HepG2 (cell line): ENCODE measurements at regions not wholly inside any gene's neighbourhood (a gene's known extent, or its start where the extent isn't known, plus 50 kb on each side); places are given as distances from the start of the nearest gene placed in this dataset.

Source experiments
- ATF1 ChIP-seq: IDR thresholded peaks from 2 replicates; pipeline ENCODE4 v1.6.1; 2016; ENCODE audit warnings: mild to moderate bottlenecking, control low read depth
- CENPX ChIP-seq: sonication (generic); formaldehyde crosslinking; IDR thresholded peaks from 2 replicates; pipeline ENCODE4 v1.9.0; 2021; ENCODE audit warnings: mild to moderate bottlenecking, missing genetic modification reagents, moderate library complexity
- ELF4 ChIP-seq: sonication (generic); formaldehyde crosslinking; IDR thresholded peaks from 2 replicates; pipeline ENCODE4 v1.5.0; 2020; ENCODE audit warnings: missing genetic modification reagents, mild to moderate bottlenecking, moderate library complexity, borderline replicate concordance
- JDP2 ChIP-seq: sonication (generic); formaldehyde crosslinking; IDR thresholded peaks from 2 replicates; pipeline ENCODE4 v1.8.1; 2022; ENCODE audit warnings: missing genetic modification reagents, borderline replicate concordance
- KDM3A ChIP-seq: IDR thresholded peaks from 2 replicates; pipeline ENCODE4 v1.6.1; 2018; ENCODE audit warnings: low read depth, missing compliant biosample characterization
- MED1 ChIP-seq: sonication (generic); formaldehyde crosslinking; IDR thresholded peaks from 2 replicates; pipeline ENCODE4 v1.4.0; 2020; ENCODE audit warnings: missing genetic modification reagents
- STAG1 ChIP-seq: sonication (generic); formaldehyde crosslinking; IDR thresholded peaks from 2 replicates; pipeline ENCODE4 v1.4.0; 2020; ENCODE audit warnings: missing genetic modification reagents
- TAF1 ChIP-seq: sonication (generic); formaldehyde crosslinking; IDR thresholded peaks from 2 replicates; pipeline ENCODE4 v1.4.0; 2020; ENCODE audit warnings: missing genetic modification reagents
- ZMYM3 ChIP-seq: sonication (generic); formaldehyde crosslinking; IDR thresholded peaks from 2 replicates; pipeline ENCODE4 v1.5.1; 2020; ENCODE audit warnings: mild to moderate bottlenecking, missing genetic modification reagents
- ZNF12 ChIP-seq: sonication (generic); formaldehyde crosslinking; IDR thresholded peaks from 2 replicates; pipeline ENCODE4 v1.5.0; 2020; ENCODE audit warnings: missing genetic modification reagents
- ZNF33B ChIP-seq: sonication (generic); formaldehyde crosslinking; IDR thresholded peaks from 2 replicates; pipeline ENCODE4 v1.5.1; 2020; ENCODE audit warnings: mild to moderate bottlenecking, missing genetic modification reagents
- ZNF772 ChIP-seq: sonication (generic); formaldehyde crosslinking; IDR thresholded peaks from 2 replicates; pipeline ENCODE4 v1.5.0; 2020; ENCODE audit warnings: mild to moderate bottlenecking, missing genetic modification reagents
- TF ChIP-seq, protein P1 (sequence below): sonication (generic); formaldehyde crosslinking; IDR thresholded peaks from 2 replicates; pipeline ENCODE4 v1.5.0; 2020; ENCODE audit warnings: mild to moderate bottlenecking, missing genetic modification reagents, borderline replicate concordance
- TF ChIP-seq, protein P2 (sequence below): IDR thresholded peaks from 2 replicates; pipeline ENCODE4 v1.6.1; 2016
- TF ChIP-seq, protein P3 (sequence below): sonication (generic); formaldehyde crosslinking; IDR thresholded peaks from 2 replicates; pipeline ENCODE4 v1.8.0; 2022; ENCODE audit warnings: missing genetic modification reagents, mild to moderate bottlenecking, inconsistent platforms, borderline replicate concordance
- TF ChIP-seq, protein P4 (sequence below): sonication (generic); formaldehyde crosslinking; conservative IDR thresholded peaks from 2 replicates; pipeline ENCODE4 v1.4.0; 2020; ENCODE audit warnings: missing genetic modification reagents
- TF ChIP-seq, protein P5 (sequence below): sonication (generic); formaldehyde crosslinking; IDR thresholded peaks from 2 replicates; pipeline ENCODE4 v1.5.0; 2020; ENCODE audit warnings: missing genetic modification reagents

DNA sequence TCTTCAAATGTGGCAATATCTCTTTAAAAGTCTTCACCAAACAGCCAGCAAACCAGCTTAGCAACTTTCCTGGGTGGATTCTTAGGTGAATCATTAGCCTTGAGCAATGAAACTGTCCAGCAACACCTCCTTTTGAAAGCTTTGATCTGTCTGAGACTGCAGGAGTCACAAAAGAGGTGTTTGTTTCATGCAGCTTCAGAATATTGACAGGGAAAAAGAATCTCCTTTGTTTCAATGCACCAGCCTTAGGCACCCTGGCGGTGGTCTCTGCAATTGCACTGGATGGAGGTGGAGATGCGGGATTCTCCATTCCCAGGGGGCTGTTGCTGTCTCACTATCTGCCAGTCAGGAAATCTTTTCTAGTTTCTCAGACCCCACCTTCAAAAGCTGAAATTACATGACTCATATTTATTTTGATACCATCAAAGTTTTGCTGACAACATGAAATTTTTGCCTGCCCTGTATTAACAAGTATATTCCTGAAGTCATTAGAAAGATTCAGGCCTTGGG, 76.0 kb upstream of the DSG1 start (continued):
- TF ChIP-seq, protein P1, sequence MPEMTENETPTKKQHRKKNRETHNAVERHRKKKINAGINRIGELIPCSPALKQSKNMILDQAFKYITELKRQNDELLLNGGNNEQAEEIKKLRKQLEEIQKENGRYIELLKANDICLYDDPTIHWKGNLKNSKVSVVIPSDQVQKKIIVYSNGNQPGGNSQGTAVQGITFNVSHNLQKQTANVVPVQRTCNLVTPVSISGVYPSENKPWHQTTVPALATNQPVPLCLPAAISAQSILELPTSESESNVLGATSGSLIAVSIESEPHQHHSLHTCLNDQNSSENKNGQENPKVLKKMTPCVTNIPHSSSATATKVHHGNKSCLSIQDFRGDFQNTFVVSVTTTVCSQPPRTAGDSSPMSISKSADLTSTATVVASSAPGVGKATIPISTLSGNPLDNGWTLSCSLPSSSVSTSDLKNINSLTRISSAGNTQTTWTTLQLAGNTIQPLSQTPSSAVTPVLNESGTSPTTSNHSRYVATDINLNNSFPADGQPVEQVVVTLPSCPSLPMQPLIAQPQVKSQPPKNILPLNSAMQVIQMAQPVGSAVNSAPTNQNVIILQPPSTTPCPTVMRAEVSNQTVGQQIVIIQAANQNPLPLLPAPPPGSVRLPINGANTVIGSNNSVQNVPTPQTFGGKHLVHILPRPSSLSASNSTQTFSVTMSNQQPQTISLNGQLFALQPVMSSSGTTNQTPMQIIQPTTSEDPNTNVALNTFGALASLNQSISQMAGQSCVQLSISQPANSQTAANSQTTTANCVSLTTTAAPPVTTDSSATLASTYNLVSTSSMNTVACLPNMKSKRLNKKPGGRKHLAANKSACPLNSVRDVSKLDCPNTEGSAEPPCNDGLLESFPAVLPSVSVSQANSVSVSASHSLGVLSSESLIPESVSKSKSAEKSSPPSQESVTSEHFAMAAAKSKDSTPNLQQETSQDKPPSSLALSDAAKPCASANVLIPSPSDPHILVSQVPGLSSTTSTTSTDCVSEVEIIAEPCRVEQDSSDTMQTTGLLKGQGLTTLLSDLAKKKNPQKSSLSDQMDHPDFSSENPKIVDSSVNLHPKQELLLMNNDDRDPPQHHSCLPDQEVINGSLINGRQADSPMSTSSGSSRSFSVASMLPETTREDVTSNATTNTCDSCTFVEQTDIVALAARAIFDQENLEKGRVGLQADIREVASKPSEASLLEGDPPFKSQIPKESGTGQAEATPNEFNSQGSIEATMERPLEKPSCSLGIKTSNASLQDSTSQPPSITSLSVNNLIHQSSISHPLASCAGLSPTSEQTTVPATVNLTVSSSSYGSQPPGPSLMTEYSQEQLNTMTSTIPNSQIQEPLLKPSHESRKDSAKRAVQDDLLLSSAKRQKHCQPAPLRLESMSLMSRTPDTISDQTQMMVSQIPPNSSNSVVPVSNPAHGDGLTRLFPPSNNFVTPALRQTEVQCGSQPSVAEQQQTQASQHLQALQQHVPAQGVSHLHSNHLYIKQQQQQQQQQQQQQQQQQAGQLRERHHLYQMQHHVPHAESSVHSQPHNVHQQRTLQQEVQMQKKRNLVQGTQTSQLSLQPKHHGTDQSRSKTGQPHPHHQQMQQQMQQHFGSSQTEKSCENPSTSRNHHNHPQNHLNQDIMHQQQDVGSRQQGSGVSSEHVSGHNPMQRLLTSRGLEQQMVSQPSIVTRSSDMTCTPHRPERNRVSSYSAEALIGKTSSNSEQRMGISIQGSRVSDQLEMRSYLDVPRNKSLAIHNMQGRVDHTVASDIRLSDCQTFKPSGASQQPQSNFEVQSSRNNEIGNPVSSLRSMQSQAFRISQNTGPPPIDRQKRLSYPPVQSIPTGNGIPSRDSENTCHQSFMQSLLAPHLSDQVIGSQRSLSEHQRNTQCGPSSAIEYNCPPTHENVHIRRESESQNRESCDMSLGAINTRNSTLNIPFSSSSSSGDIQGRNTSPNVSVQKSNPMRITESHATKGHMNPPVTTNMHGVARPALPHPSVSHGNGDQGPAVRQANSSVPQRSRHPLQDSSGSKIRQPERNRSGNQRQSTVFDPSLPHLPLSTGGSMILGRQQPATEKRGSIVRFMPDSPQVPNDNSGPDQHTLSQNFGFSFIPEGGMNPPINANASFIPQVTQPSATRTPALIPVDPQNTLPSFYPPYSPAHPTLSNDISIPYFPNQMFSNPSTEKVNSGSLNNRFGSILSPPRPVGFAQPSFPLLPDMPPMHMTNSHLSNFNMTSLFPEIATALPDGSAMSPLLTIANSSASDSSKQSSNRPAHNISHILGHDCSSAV (CRISPR knock-in tag): no peak
- TF ChIP-seq, protein P2, sequence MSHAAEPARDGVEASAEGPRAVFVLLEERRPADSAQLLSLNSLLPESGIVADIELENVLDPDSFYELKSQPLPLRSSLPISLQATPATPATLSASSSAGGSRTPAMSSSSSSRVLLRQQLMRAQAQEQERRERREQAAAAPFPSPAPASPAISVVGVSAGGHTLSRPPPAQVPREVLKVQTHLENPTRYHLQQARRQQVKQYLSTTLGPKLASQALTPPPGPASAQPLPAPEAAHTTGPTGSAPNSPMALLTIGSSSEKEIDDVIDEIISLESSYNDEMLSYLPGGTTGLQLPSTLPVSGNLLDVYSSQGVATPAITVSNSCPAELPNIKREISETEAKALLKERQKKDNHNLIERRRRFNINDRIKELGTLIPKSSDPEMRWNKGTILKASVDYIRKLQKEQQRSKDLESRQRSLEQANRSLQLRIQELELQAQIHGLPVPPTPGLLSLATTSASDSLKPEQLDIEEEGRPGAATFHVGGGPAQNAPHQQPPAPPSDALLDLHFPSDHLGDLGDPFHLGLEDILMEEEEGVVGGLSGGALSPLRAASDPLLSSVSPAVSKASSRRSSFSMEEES (CRISPR knock-in tag): peak; percentile 51; the same call in 1 of the 2 replicates
- TF ChIP-seq MED1: peak; percentile 69
- TF ChIP-seq TAF1: no peak
- TF ChIP-seq KDM3A (CRISPR knock-in tag): peak; percentile 53; the same call in 1 of the 2 replicates
- peak; percentile 56; the same call in 1 of the 2 replicates for TF ChIP-seq ZMYM3 (CRISPR knock-in tag)
- no peak for TF ChIP-seq ELF4 (CRISPR knock-in tag)
- no peak for TF ChIP-seq JDP2
- TF ChIP-seq ZNF772: no peak
- peak; percentile 52 for TF ChIP-seq STAG1 (CRISPR knock-in tag)
- TF ChIP-seq, protein P3, sequence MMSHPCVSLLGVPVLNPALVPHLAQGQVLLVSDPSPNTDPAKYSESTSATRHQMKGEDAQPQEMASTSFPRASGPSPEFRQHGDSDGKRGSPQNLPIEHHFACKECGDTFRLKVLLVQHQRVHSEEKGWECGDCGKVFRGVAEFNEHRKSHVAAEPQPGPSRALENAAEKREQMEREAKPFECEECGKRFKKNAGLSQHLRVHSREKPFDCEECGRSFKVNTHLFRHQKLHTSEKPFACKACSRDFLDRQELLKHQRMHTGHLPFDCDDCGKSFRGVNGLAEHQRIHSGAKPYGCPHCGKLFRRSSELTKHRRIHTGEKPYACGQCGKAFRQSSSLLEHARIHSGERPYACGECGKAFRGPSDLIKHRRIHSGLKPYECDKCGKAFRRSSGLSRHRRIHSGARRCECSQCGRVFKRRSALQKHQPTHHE (CRISPR knock-in tag): no peak
- TF ChIP-seq, protein P4, sequence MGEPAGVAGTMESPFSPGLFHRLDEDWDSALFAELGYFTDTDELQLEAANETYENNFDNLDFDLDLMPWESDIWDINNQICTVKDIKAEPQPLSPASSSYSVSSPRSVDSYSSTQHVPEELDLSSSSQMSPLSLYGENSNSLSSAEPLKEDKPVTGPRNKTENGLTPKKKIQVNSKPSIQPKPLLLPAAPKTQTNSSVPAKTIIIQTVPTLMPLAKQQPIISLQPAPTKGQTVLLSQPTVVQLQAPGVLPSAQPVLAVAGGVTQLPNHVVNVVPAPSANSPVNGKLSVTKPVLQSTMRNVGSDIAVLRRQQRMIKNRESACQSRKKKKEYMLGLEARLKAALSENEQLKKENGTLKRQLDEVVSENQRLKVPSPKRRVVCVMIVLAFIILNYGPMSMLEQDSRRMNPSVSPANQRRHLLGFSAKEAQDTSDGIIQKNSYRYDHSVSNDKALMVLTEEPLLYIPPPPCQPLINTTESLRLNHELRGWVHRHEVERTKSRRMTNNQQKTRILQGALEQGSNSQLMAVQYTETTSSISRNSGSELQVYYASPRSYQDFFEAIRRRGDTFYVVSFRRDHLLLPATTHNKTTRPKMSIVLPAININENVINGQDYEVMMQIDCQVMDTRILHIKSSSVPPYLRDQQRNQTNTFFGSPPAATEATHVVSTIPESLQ: peak; percentile 49; the same call in 1 of the 2 replicates
- TF ChIP-seq ZNF33B (CRISPR knock-in tag): no peak
- no peak for TF ChIP-seq CENPX (CRISPR knock-in tag)
- no peak for TF ChIP-seq ZNF12
- TF ChIP-seq, protein P5, sequence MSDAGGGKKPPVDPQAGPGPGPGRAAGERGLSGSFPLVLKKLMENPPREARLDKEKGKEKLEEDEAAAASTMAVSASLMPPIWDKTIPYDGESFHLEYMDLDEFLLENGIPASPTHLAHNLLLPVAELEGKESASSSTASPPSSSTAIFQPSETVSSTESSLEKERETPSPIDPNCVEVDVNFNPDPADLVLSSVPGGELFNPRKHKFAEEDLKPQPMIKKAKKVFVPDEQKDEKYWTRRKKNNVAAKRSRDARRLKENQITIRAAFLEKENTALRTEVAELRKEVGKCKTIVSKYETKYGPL: no peak
- TF ChIP-seq ATF1 (CRISPR knock-in tag): no peak
